IMR-90 (cell line): ENCODE measurements at regions not wholly inside any gene's neighbourhood (a gene's known extent, or its start where the extent isn't known, plus 50 kb on each side); places are given as distances from the start of the nearest gene placed in this dataset.

Source experiments
- ATAC-seq: fragments of 200-7000 bp; cut with Tn5 transposase; 2 replicates; pipeline ENCODE4 v1.9.1; 2020; ENCODE audit warnings: low read depth, mild to moderate bottlenecking, moderate library complexity
- BruUV-seq: library from RNA; stranded (reverse); fragments of 400-500 nt; replicated peaks from 2 replicates; lab custom pipeline; 2021; lab: Mats Ljungman, UMichigan
- CTCF ChIA-PET: fragments of 300-600 bp; formaldehyde crosslinking; extraction: SDS; loops from one replicate; lab custom pipeline; 2021; ENCODE audit warnings: antibody characterized with exemption; lab: Yijun Ruan, JAX
- POLR2A ChIA-PET: fragments of 300-600 bp; sonication (Branson Sonifier 250); formaldehyde crosslinking; loops from one replicate; lab custom pipeline; 2022; ENCODE audit warnings: antibody characterized with exemption; ENCODE audit not compliant: unreplicated experiment; lab: Charles Lee
- DNase-seq: peaks from one replicate; pipeline ENCODE4 v3.0.0; 2013
- H2AFZ ChIP-seq: replicated peaks from 2 replicates; pipeline ENCODE3; 2013; ENCODE audit warnings: low read length, mild to moderate bottlenecking; ENCODE audit not compliant: poor library complexity
- H2AK5ac ChIP-seq: 2 replicates; pipeline ENCODE4 v1.6.1; 2013; ENCODE audit warnings: low read depth, low read length, inconsistent platforms
- H2AK9ac ChIP-seq: replicated peaks from 2 replicates; pipeline ENCODE3; 2013; ENCODE audit warnings: mild to moderate bottlenecking, low read depth, low read length, moderate library complexity; ENCODE audit not compliant: poor library complexity
- H2BK120ac ChIP-seq: 2 replicates; pipeline ENCODE4 v1.6.1; 2013; ENCODE audit warnings: low read depth, low read length, inconsistent platforms
- H2BK15ac ChIP-seq: 3 replicates; pipeline ENCODE4 v1.6.1; 2013; ENCODE audit warnings: low read depth, low read length, inconsistent platforms
- H2BK20ac ChIP-seq: 2 replicates; pipeline ENCODE4 v1.6.1; 2013; ENCODE audit warnings: low read depth, mild to moderate bottlenecking, inconsistent platforms, low read length, moderate library complexity
- H2BK5ac ChIP-seq: 2 replicates; pipeline ENCODE4 v1.6.1; 2013; ENCODE audit warnings: mild to moderate bottlenecking, low read depth, low read length, inconsistent platforms; ENCODE audit not compliant: poor library complexity, severe bottlenecking
- H3K14ac ChIP-seq: replicated peaks from 2 replicates; pipeline ENCODE4 v1.6.1; 2013; ENCODE audit warnings: low read depth, low read length, inconsistent platforms
- H3K18ac ChIP-seq: 2 replicates; pipeline ENCODE4 v1.6.1; 2013; ENCODE audit warnings: low read depth, low read length, control low read depth
- H3K23ac ChIP-seq: 2 replicates; pipeline ENCODE4 v1.6.1; 2013; ENCODE audit warnings: low read depth, low read length, inconsistent platforms
- H3K27ac ChIP-seq: 2 replicates; pipeline ENCODE4 v1.5.1; 2013; ENCODE audit warnings: mild to moderate bottlenecking, control low read depth, low read length; ENCODE audit not compliant: insufficient read depth
- H3K27me3 ChIP-seq: 2 replicates; pipeline ENCODE4 v1.6.1; 2013; ENCODE audit warnings: low read length; ENCODE audit not compliant: control insufficient read depth, insufficient read depth
- H3K36me3 ChIP-seq: 2 replicates; pipeline ENCODE4 v1.6.1; 2013; ENCODE audit warnings: low read length, mixed read lengths; ENCODE audit not compliant: control insufficient read depth, insufficient read depth
- H3K4ac ChIP-seq: 2 replicates; pipeline ENCODE4 v1.6.1; 2013; ENCODE audit warnings: low read depth, low read length, inconsistent platforms
- H3K4me1 ChIP-seq: 2 replicates; pipeline ENCODE4 v1.6.1; 2013; ENCODE audit warnings: low read length, mixed read lengths; ENCODE audit not compliant: control insufficient read depth, insufficient read depth
- H3K4me2 ChIP-seq: 2 replicates; pipeline ENCODE4 v1.6.1; 2013; ENCODE audit warnings: low read depth, mild to moderate bottlenecking, control low read depth, low read length, moderate library complexity
- H3K4me3 ChIP-seq: 2 replicates; pipeline ENCODE4 v1.5.1; 2013; ENCODE audit warnings: low read depth, mild to moderate bottlenecking, control low read depth, low read length, moderate library complexity; ENCODE audit not compliant: insufficient read depth
- H3K56ac ChIP-seq: 2 replicates; pipeline ENCODE4 v1.6.1; 2013; ENCODE audit warnings: low read length, inconsistent platforms; ENCODE audit not compliant: insufficient read depth; ENCODE audit errors: extremely low read depth
- H3K79me1 ChIP-seq, 2 experiments: 2 replicates each; pipeline ENCODE4 v1.6.1; 2013; ENCODE audit warnings: low read length in 2 of 2, inconsistent platforms in 1 of 2, low read depth in 1 of 2
- H3K9ac ChIP-seq: 2 replicates; pipeline ENCODE4 v1.6.1; 2013; ENCODE audit warnings: low read depth, low read length, control low read depth
- H3K9me1 ChIP-seq: 2 replicates; pipeline ENCODE4 v1.6.1; 2013; ENCODE audit warnings: low read length, inconsistent platforms; ENCODE audit not compliant: insufficient read depth
- H3K9me3 ChIP-seq: 2 replicates; pipeline ENCODE4 v1.6.1; 2013; ENCODE audit warnings: low read length; ENCODE audit not compliant: control insufficient read depth, insufficient read depth
- H4K20me1 ChIP-seq: 2 replicates; pipeline ENCODE4 v1.6.1; 2013; ENCODE audit warnings: low read length, inconsistent platforms; ENCODE audit not compliant: insufficient read depth
- H4K5ac ChIP-seq: 2 replicates; pipeline ENCODE4 v1.6.1; 2013; ENCODE audit warnings: mild to moderate bottlenecking, low read depth, low read length, control low read depth
- H4K8ac ChIP-seq, 2 experiments: 2 replicates each; pipeline ENCODE4 v1.6.1; 2013; ENCODE audit warnings: low read depth in 2 of 2, low read length in 2 of 2, control low read depth in 1 of 2, inconsistent platforms in 1 of 2
- H4K91ac ChIP-seq: 2 replicates; pipeline ENCODE4 v1.6.1; 2013; ENCODE audit warnings: low read depth, low read length, inconsistent platforms; ENCODE audit not compliant: insufficient read depth
- BHLHE40 ChIP-seq: fragments of 150-350 bp; IDR thresholded peaks from 2 replicates; pipeline ENCODE4 v1.6.1; 2016; ENCODE audit warnings: mild to moderate bottlenecking, low read depth, low read length
- CEBPB ChIP-seq: IDR thresholded peaks from 2 replicates; pipeline ENCODE4 v1.6.1; 2012; ENCODE audit warnings: low read depth, low read length, improper control_type of control experiment
- FOS ChIP-seq: fragments of 150-350 bp; IDR thresholded peaks from 2 replicates; pipeline ENCODE4 v1.6.1; 2016; ENCODE audit warnings: low read depth, low read length
- MAFK ChIP-seq: IDR thresholded peaks from 2 replicates; pipeline ENCODE4 v1.6.1; 2012; ENCODE audit warnings: low read depth, low read length, improper control_type of control experiment
- MAZ ChIP-seq: IDR thresholded peaks from 2 replicates; pipeline ENCODE4 v1.6.1; 2012; ENCODE audit warnings: low read depth, mild to moderate bottlenecking, low read length, improper control_type of control experiment, moderate library complexity, borderline replicate concordance
- MXI1 ChIP-seq: IDR thresholded peaks from 2 replicates; pipeline ENCODE4 v1.6.1; 2012; ENCODE audit warnings: low read depth, mild to moderate bottlenecking, low read length, moderate library complexity, borderline replicate concordance
- NFE2L2 ChIP-seq: fragments of 150-350 bp; IDR thresholded peaks from 2 replicates; pipeline ENCODE4 v1.6.1; 2016; ENCODE audit warnings: low read depth, mild to moderate bottlenecking, low read length
- POLR2A ChIP-seq: IDR thresholded peaks from 2 replicates; pipeline ENCODE4 v1.6.1; 2012; ENCODE audit warnings: mild to moderate bottlenecking, low read depth, low read length
- RAD21 ChIP-seq: IDR thresholded peaks from 2 replicates; pipeline ENCODE4 v1.6.1; 2012; ENCODE audit warnings: low read length, improper control_type of control experiment
- RCOR1 ChIP-seq: IDR thresholded peaks from 2 replicates; pipeline ENCODE4 v1.6.1; 2012; ENCODE audit warnings: mild to moderate bottlenecking, low read length, improper control_type of control experiment; ENCODE audit not compliant: insufficient replicate concordance
- RFX5 ChIP-seq: IDR thresholded peaks from 2 replicates; pipeline ENCODE4 v1.8.0; 2012; ENCODE audit warnings: low read depth, mild to moderate bottlenecking, low read length, moderate library complexity
- SMC3 ChIP-seq: fragments of 150-350 bp; IDR thresholded peaks from 2 replicates; pipeline ENCODE4 v1.6.1; 2016; ENCODE audit warnings: low read depth, mild to moderate bottlenecking, antibody characterized with exemption, low read length, moderate library complexity
- WGBS, 2 experiments: methylation state at CpG; one replicate each; pipeline versions ENCODE4 v1.1.5 to v1.1.7; 2013; ENCODE audit warnings: missing lambda C conversion rate in 2 of 2; ENCODE audit not compliant: insufficient read length in 1 of 2; ENCODE audit errors: extremely low coverage in 2 of 2; 5-methylcytosine and 5-hydroxymethylcytosine counted together
- dilution Hi-C: fragments of 300-500 bp; cut with HindIII; formaldehyde crosslinking; loops from one replicate; pipeline ENCODE4 v1.14.3; 2018; ENCODE audit warnings: low sequenced_read_pairs; ENCODE audit not compliant: unreplicated experiment
- in situ Hi-C: fragments of 300-500 bp; cut with MboI; formaldehyde crosslinking; loops from 3 replicates; pipeline ENCODE4 v1.14.3; 2019; ENCODE audit warnings: low sequenced_read_pairs, inconsistent platforms, mixed read lengths
- intact Hi-C: fragments of 100-400 bp; cut with micrococcal nuclease; formaldehyde crosslinking; loops from 2 replicates; pipeline ENCODE4 v1.10.0; 2022
- TF ChIP-seq, protein P1 (sequence below): fragments of 150-350 bp; IDR thresholded peaks from 2 replicates; pipeline ENCODE4 v1.6.1; 2017; ENCODE audit warnings: mild to moderate bottlenecking, antibody characterized with exemption, low read length, low read depth
- TF ChIP-seq, protein P2 (sequence below): conservative IDR thresholded peaks from 2 replicates; pipeline ENCODE4 v1.5.1; 2012; ENCODE audit warnings: mild to moderate bottlenecking, low read depth, low read length, improper control_type of control experiment
- TF ChIP-seq, protein P3 (sequence below): fragments of 150-350 bp; IDR thresholded peaks from 2 replicates; pipeline ENCODE4 v1.6.1; 2016; ENCODE audit warnings: low read depth, mild to moderate bottlenecking, low read length, moderate library complexity, borderline replicate concordance

DNA sequence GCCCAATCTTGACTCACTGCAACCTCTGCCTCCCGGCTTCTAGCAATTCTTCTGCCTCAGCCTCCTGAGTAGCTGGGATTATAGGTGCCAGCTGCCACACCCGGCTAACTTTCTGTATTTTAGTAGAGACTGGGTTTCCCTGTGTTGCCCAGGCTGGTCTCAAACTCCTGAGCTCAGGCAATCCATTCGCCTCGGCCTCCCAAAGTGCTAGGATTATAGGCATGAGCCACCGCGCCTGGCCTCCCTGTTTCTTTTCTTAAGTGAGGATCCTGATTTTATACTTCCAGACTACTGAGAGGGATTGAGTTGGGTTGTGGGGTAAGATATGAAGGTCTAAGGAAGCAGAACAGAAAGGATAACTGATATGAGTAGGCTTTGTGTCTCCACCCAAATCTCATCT lies 106.8 kb downstream of the CNTN3 start:
- no peak overlapping the region for H2AFZ ChIP-seq
- TF ChIP-seq, protein P1, sequence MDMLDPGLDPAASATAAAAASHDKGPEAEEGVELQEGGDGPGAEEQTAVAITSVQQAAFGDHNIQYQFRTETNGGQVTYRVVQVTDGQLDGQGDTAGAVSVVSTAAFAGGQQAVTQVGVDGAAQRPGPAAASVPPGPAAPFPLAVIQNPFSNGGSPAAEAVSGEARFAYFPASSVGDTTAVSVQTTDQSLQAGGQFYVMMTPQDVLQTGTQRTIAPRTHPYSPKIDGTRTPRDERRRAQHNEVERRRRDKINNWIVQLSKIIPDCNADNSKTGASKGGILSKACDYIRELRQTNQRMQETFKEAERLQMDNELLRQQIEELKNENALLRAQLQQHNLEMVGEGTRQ: no peak
- TF ChIP-seq, protein P2, sequence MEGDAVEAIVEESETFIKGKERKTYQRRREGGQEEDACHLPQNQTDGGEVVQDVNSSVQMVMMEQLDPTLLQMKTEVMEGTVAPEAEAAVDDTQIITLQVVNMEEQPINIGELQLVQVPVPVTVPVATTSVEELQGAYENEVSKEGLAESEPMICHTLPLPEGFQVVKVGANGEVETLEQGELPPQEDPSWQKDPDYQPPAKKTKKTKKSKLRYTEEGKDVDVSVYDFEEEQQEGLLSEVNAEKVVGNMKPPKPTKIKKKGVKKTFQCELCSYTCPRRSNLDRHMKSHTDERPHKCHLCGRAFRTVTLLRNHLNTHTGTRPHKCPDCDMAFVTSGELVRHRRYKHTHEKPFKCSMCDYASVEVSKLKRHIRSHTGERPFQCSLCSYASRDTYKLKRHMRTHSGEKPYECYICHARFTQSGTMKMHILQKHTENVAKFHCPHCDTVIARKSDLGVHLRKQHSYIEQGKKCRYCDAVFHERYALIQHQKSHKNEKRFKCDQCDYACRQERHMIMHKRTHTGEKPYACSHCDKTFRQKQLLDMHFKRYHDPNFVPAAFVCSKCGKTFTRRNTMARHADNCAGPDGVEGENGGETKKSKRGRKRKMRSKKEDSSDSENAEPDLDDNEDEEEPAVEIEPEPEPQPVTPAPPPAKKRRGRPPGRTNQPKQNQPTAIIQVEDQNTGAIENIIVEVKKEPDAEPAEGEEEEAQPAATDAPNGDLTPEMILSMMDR: no peak
- TF ChIP-seq FOS (no peak), RFX5 (no peak), SMC3 (no peak), NFE2L2 (no peak), MXI1 (no peak), MAFK (no peak), RAD21 (no peak), BHLHE40 (no peak), RCOR1 (no peak), POLR2A (no peak), CEBPB (no peak), MAZ (no peak)
- TF ChIP-seq, protein P3, sequence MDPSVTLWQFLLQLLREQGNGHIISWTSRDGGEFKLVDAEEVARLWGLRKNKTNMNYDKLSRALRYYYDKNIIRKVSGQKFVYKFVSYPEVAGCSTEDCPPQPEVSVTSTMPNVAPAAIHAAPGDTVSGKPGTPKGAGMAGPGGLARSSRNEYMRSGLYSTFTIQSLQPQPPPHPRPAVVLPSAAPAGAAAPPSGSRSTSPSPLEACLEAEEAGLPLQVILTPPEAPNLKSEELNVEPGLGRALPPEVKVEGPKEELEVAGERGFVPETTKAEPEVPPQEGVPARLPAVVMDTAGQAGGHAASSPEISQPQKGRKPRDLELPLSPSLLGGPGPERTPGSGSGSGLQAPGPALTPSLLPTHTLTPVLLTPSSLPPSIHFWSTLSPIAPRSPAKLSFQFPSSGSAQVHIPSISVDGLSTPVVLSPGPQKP: no peak
- H2BK5ac ChIP-seq: no peak overlapping the region
- H3K4me1 ChIP-seq: no peaks in the 10 kb centered on the region
- no peak overlapping the region for H3K56ac ChIP-seq
- no peak overlapping the region for H2BK15ac ChIP-seq
- CTCF ChIA-PET: no interaction called here
- POLR2A ChIA-PET: no interaction called here
- H2AK9ac ChIP-seq: no peak overlapping the region
- H3K27ac ChIP-seq: no peak overlapping the region
- WGBS, 2 experiments: no CpG with 5 or more reads among the region's 6 CpGs
- H3K4ac ChIP-seq: no peak overlapping the region
- H3K9ac ChIP-seq: no peak overlapping the region
- intact Hi-C loops: no loop called here
- H3K27me3 ChIP-seq: no peaks in the 10 kb centered on the region
- BruUV-seq: no TSS peak
- DNase-seq (no peak), ATAC-seq (no peak)
- no peak overlapping the region for H3K18ac ChIP-seq
- no peak overlapping the region for H4K91ac ChIP-seq
- H3K4me2 ChIP-seq: no peak overlapping the region
- no peak overlapping the region for H2BK20ac ChIP-seq
- H3K23ac ChIP-seq: no peak overlapping the region
- no peaks in the 10 kb centered on the region for H3K36me3 ChIP-seq
- H3K9me1 ChIP-seq: no peaks in the 10 kb centered on the region
- H4K5ac ChIP-seq: no peak overlapping the region
- H4K20me1 ChIP-seq: no peaks in the 10 kb centered on the region
- in situ Hi-C loops: no loop called here
- no peaks in the 10 kb centered on the region for H3K9me3 ChIP-seq
- no peak overlapping the region for H2BK120ac ChIP-seq
- H2AK5ac ChIP-seq: no peak overlapping the region
- dilution Hi-C loops: no loop called here
- no peaks in the 10 kb centered on the region for H3K79me1 ChIP-seq
- no peak overlapping the region for H4K8ac ChIP-seq
- H3K4me3 ChIP-seq: no peak overlapping the region
- H3K14ac ChIP-seq: no peak overlapping the region
